ENCODE measurements at regions not wholly inside any gene's neighbourhood (a gene's known extent, or its start where the extent isn't known, plus 50 kb on each side); places are given as distances from the start of the nearest gene placed in this dataset.
"Not testable (repeated sequence)": the region's sequence is repeated elsewhere in the genome, so short reads cannot be mapped to it uniquely, and the experiment has no call there.

- DNase-seq = no peak
Observed at GRCh38 chr15:92829875-92830274, 70.2 kb upstream of the CHD2 start.

- DNase-seq = no peak
Observed at GRCh38 chr15:92831336-92831654, 68.8 kb upstream of the CHD2 start.

GRCh38 chr15:92831655-92832328, 68.3 kb upstream of the CHD2 start:
- DNase-seq = peak; percentile 97

- DNase-seq = no peak
Observed at GRCh38 chr15:92833106-92833433, 67.1 kb upstream of the CHD2 start.

GRCh38 chr15:92833493-92834271, 66.4 kb upstream of the CHD2 start:
- DNase-seq = no peak

GRCh38 chr15:92839696-92840095, 60.4 kb upstream of the CHD2 start:
- DNase-seq = no peak

GRCh38 chr15:92840149-92840548, 60.0 kb upstream of the CHD2 start:
- DNase-seq = no peak

GRCh38 chr15:92843326-92843725, 56.8 kb upstream of the CHD2 start:
- no peak for DNase-seq

- DNase-seq = no peak
Observed at GRCh38 chr15:92843814-92844213, 56.3 kb upstream of the CHD2 start.

- peak; percentile 55 for DNase-seq
Observed at GRCh38 chr15:92845126-92845508, 55.0 kb upstream of the CHD2 start.

- peak; percentile 93 for DNase-seq
Observed at GRCh38 chr15:92846741-92847140, 53.4 kb upstream of the CHD2 start.

- DNase-seq = no peak
Observed at GRCh38 chr15:92847841-92848240, 52.3 kb upstream of the CHD2 start.

GRCh38 chr15:92848464-92848851, 51.7 kb upstream of the CHD2 start:
- no peak for DNase-seq

- DNase-seq = peak; percentile 90
Observed at GRCh38 chr15:92848852-92849598, 51.1 kb upstream of the CHD2 start.

GRCh38 chr15:92850218-92850617, 49.9 kb upstream of the CHD2 start:
- DNase-seq = not testable (repeated sequence)
